AG10803 (cell line): ENCODE measurements at regions not wholly inside any gene's neighbourhood (a gene's known extent, or its start where the extent isn't known, plus 50 kb on each side); places are given as distances from the start of the nearest gene placed in this dataset.

Source experiments
- DNase-seq: peaks from one replicate; pipeline ENCODE4 v3.0.0; 2010; ENCODE audit warnings: low read depth
- H3K4me3 ChIP-seq: 2 replicates; pipeline ENCODE4 v1.5.1; 2011; ENCODE audit warnings: mild to moderate bottlenecking, low read length, control low read depth
- TF ChIP-seq, protein P1 (sequence below): conservative IDR thresholded peaks from 2 replicates; pipeline ENCODE4 v1.5.1; 2011; ENCODE audit warnings: mild to moderate bottlenecking, low read length, control low read depth, inconsistent platforms

DNA sequence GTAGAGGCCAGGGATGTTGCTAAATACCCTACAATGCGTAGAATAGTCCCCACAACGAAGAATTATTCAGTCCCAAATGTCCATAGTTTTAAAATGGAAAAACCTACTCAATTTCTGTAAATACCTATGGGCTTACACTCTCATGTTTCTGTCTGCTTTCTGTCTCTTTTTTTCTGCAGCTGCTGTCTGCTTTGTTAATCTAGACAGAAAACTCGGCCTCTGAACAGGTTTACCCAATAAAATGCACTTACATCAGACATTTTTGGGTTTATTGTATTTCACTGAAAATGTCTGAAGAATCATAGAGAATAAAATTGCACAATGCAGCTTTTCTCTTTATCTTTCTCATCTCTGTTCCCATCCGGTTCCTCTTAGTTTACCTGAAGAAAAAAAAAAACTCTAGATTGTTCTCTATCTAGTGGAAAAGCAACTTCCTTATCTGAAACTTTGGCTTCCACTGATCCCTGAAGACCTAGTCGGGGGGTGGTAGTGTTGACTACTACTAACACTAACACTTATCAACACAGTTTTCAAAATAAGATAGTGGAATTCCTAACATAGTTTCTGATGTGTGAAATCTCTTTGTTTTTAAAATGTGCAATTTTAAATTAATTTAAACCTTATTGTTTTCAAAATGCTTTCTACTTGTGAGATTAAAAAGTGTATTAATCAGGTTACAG is 76.9 kb upstream of the CCDC190 start:
- DNase-seq: no peak
- TF ChIP-seq, protein P1, sequence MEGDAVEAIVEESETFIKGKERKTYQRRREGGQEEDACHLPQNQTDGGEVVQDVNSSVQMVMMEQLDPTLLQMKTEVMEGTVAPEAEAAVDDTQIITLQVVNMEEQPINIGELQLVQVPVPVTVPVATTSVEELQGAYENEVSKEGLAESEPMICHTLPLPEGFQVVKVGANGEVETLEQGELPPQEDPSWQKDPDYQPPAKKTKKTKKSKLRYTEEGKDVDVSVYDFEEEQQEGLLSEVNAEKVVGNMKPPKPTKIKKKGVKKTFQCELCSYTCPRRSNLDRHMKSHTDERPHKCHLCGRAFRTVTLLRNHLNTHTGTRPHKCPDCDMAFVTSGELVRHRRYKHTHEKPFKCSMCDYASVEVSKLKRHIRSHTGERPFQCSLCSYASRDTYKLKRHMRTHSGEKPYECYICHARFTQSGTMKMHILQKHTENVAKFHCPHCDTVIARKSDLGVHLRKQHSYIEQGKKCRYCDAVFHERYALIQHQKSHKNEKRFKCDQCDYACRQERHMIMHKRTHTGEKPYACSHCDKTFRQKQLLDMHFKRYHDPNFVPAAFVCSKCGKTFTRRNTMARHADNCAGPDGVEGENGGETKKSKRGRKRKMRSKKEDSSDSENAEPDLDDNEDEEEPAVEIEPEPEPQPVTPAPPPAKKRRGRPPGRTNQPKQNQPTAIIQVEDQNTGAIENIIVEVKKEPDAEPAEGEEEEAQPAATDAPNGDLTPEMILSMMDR: no peak
- H3K4me3 ChIP-seq: no peak overlapping the region

DNA sequence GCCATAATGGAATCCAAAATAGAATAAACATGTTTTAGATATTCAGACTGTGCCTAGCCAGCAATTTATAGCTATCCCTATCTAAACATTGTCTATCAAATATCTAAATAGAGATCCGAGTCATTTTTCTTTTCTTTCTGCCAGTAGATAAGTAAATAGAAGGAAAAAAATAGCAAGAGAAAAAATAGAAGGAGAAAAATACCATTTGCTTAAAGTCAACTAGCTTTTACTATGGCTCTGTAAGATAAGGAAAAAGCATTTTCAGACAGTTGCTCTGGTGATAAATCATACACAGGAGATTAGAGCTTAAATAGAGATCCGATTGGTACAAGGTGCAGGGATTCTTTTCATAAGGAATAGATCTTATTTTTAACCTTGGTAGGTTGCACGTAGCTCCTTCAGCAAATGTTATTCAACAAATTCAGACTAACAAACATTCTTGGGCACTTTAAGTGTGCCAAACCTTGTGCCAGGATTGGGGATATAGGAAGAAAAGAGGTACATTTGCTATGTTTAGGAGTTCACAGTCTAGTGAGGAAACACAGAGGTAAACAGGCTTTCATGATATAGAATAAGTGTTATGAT is 70.1 kb upstream of the CCDC190 start:
- TF ChIP-seq, protein P1: no peak
- no peak overlapping the region for H3K4me3 ChIP-seq
- no peak for DNase-seq

DNA sequence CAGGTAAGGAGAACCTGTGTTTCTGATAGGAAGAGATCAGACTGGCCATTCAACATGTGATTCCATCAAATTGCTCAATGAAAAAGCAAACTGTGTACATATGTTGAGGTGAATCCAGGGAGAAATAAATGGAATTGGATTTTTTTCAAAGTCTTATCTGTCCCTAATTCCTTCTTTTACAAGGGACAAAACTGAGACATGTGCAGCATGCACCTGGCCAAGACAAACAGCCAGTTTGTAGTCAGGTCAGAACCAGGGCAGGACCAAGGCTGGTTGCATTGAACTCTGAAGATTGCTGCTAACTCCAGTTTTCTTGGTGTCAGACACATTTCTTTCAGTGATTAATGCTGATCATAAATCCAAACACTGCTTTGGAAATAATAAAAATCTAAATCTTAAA is 69.6 kb upstream of the CCDC190 start:
- TF ChIP-seq, protein P1: no peak
- DNase-seq: no peak
- no peak overlapping the region for H3K4me3 ChIP-seq

DNA sequence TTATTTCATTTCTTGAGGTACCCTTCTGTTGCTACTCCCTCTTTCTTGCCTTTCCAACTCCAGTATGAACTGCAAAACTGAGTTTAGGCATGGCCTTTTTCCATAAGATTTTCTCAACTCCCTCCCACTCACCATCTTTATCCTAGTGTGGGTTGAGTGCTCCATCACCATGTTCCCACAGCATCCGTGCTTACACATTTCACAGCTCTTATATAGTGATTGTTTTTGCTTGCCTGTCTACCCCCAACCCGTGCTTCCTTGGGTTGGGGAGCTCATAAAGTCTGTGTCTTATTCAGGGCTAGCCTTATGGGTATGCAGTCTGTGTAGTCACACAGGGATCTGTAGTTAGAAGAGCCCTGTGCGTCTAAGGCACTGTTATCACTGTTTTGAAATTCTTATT is 68.2 kb upstream of the CCDC190 start:
- H3K4me3 ChIP-seq: no peak overlapping the region
- DNase-seq: no peak
- TF ChIP-seq, protein P1: no peak

DNA sequence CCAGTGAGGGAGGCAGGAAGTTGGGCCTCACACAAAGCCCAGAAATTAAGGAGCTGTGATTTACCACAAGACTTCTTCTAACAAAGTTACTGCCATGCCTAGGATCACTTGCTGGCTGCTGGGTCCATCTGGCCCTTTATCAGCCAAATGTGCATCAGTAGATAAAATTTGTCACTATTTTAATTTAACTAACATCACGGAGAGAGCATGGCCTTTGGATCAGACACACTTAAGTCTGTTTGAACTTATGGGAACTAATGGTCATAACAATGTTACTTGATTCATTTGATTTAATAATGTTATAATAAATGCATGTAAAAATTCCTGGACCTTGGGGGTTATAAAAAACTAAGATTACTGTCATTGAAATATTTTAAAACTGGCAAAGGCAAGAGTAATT is 67.2 kb upstream of the CCDC190 start:
- H3K4me3 ChIP-seq: no peak overlapping the region
- TF ChIP-seq, protein P1: no peak
- no peak for DNase-seq

DNA sequence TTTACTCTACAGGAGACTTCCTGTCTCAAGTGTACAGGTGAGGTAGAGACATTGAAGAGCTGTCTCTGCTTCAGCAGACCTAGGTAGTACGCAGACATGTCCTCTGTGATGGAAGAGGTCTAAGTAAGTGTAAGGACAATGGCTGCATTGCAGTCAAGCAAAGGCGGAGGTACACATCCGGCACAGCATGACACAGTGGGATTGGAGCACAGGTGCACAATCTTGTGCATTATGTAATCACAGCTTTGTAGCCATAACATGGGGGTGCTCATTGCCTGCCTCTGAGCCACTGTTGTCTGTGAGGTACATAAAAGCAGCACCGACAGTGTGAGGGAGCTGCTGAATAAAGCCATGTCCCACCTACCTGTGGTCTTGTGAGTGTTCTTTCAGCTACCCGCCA is 66.4 kb upstream of the CCDC190 start:
- H3K4me3 ChIP-seq: no peak overlapping the region
- TF ChIP-seq, protein P1: no peak
- DNase-seq: no peak

DNA sequence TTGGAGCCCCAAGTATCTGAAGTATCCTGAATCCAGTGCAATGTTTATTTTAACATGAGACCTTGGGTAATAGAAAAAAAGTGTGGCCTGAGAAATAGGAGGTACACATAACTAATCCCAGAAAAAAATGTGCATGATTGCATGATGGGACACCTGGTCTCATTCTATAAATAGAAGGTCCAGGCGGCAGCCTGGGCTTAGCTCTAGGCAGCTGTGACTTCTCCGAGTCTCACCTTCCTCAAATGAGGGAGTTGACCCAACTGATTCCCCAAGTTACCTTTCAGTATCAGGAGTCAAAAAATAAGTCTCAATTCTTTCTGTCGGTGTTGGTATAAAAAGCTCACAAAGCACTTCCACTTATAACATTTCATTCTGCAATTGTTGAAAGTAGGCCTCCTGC is 65.9 kb upstream of the CCDC190 start:
- TF ChIP-seq, protein P1: no peak
- H3K4me3 ChIP-seq: no peak overlapping the region
- DNase-seq: no peak
